HG03342 (cell line): ENCODE measurements at regions not wholly inside any gene's neighbourhood (a gene's known extent, or its start where the extent isn't known, plus 50 kb on each side); places are given as distances from the start of the nearest gene placed in this dataset.
"Not testable (repeated sequence)": the region's sequence is repeated elsewhere in the genome, so short reads cannot be mapped to it uniquely, and the experiment has no call there.

Source experiments
- ATAC-seq: cut with Tn5 transposase; IDR thresholded peaks from one replicate; pipeline ENCODE4 v1.9.1; 2021; ENCODE audit warnings: mild to moderate bottlenecking, moderate library complexity; ENCODE audit not compliant: unreplicated experiment

GRCh38 chr6:20263059-20263458 lies 50.8 kb upstream of the MBOAT1 start:
- no peak for ATAC-seq

- ATAC-seq: no peak
These were observed 53.6 kb upstream of the MBOAT1 start for GRCh38 chr6:20265842-20266241.

- ATAC-seq: peak; percentile 74
These were observed 54.8 kb upstream of the MBOAT1 start for GRCh38 chr6:20266851-20267608.

GRCh38 chr6:20269181-20269580 lies 56.9 kb upstream of the MBOAT1 start:
- no peak for ATAC-seq

GRCh38 chr6:20271818-20272217 lies 59.5 kb upstream of the MBOAT1 start:
- no peak for ATAC-seq

- ATAC-seq: no peak
These were observed 61.9 kb upstream of the MBOAT1 start for GRCh38 chr6:20274137-20274536.

- not testable (repeated sequence) for ATAC-seq
These were observed 63.6 kb upstream of the MBOAT1 start for GRCh38 chr6:20275837-20276236.

- not testable (repeated sequence) for ATAC-seq
These were observed 65.5 kb upstream of the MBOAT1 start for GRCh38 chr6:20277724-20278123.

- ATAC-seq: no peak
These were observed 66.8 kb upstream of the MBOAT1 start for GRCh38 chr6:20279051-20279450.

- no peak for ATAC-seq
These were observed 67.5 kb upstream of the MBOAT1 start for GRCh38 chr6:20279608-20280287.

- no peak for ATAC-seq
These were observed 68.0 kb upstream of the MBOAT1 start for GRCh38 chr6:20280288-20280621.

- ATAC-seq: no peak
These were observed 72.4 kb upstream of the MBOAT1 start for GRCh38 chr6:20284672-20285071.

- no peak for ATAC-seq
These were observed 74.8 kb upstream of the MBOAT1 start for GRCh38 chr6:20286968-20287565.

- peak; percentile 90 for ATAC-seq
These were observed 79.7 kb upstream of the MBOAT1 start for GRCh38 chr6:20291764-20292580.

- ATAC-seq: no peak
These were observed 80.6 kb upstream of the MBOAT1 start for GRCh38 chr6:20292905-20293304.

GRCh38 chr6:20301256-20301655 lies 89.0 kb upstream of the MBOAT1 start:
- no peak for ATAC-seq

GRCh38 chr6:20302168-20302567 lies 89.9 kb upstream of the MBOAT1 start:
- ATAC-seq: no peak

- no peak for ATAC-seq
These were observed 90.5 kb upstream of the MBOAT1 start for GRCh38 chr6:20302702-20303251.

- ATAC-seq: no peak
These were observed 94.2 kb upstream of the MBOAT1 start for GRCh38 chr6:20306491-20306890.

- ATAC-seq: no peak
These were observed 92.5 kb upstream of the E2F3 start for GRCh38 chr6:20309186-20309585.

- ATAC-seq: no peak
These were observed 91.5 kb upstream of the E2F3 start for GRCh38 chr6:20310185-20310584.
